ENCODE measurements at regions not wholly inside any gene's neighbourhood (a gene's known extent, or its start where the extent isn't known, plus 50 kb on each side); places are given as distances from the start of the nearest gene placed in this dataset.

GRCh38 chr3:178397202-178397601 lies 139.0 kb upstream of the KCNMB2 start:
- DNase-seq, result no peak

GRCh38 chr3:178397836-178398235 lies 138.4 kb upstream of the KCNMB2 start:
- no peak for DNase-seq

- DNase-seq, result no peak
Measured at GRCh38 chr3:178404961-178405360, 131.3 kb upstream of the KCNMB2 start.

GRCh38 chr3:178405531-178405930 lies 130.7 kb upstream of the KCNMB2 start:
- no peak for DNase-seq

- DNase-seq, result no peak
Measured at GRCh38 chr3:178406206-178406605, 130.0 kb upstream of the KCNMB2 start.

GRCh38 chr3:178415384-178415783 lies 120.9 kb upstream of the KCNMB2 start:
- DNase-seq, result no peak

GRCh38 chr3:178417736-178418135 lies 118.5 kb upstream of the KCNMB2 start:
- no peak for DNase-seq

GRCh38 chr3:178419071-178419470 lies 117.2 kb upstream of the KCNMB2 start:
- no peak for DNase-seq

- no peak for DNase-seq
Measured at GRCh38 chr3:178420033-178420432, 116.2 kb upstream of the KCNMB2 start.

- DNase-seq, result no peak
Measured at GRCh38 chr3:178421069-178421468, 115.2 kb upstream of the KCNMB2 start.

GRCh38 chr3:178422406-178422805 lies 113.8 kb upstream of the KCNMB2 start:
- DNase-seq, result no peak

GRCh38 chr3:178428037-178428436 lies 108.2 kb upstream of the KCNMB2 start:
- DNase-seq, result no peak

- DNase-seq, result no peak
Measured at GRCh38 chr3:178434206-178434805, 101.9 kb upstream of the KCNMB2 start.

- DNase-seq, result no peak
Measured at GRCh38 chr3:178435575-178435974, 100.7 kb upstream of the KCNMB2 start.

GRCh38 chr3:178436773-178437172 lies 99.5 kb upstream of the KCNMB2 start:
- DNase-seq, result no peak

GRCh38 chr3:178437236-178437635 lies 99.0 kb upstream of the KCNMB2 start:
- no peak for DNase-seq

GRCh38 chr3:178439504-178439903 lies 96.7 kb upstream of the KCNMB2 start:
- DNase-seq, result no peak

GRCh38 chr3:178440043-178440442 lies 96.2 kb upstream of the KCNMB2 start:
- DNase-seq, result no peak

GRCh38 chr3:178443634-178444033 lies 92.6 kb upstream of the KCNMB2 start:
- no peak for DNase-seq

GRCh38 chr3:178445139-178445538 lies 91.1 kb upstream of the KCNMB2 start:
- DNase-seq, result no peak

- no peak for DNase-seq
Measured at GRCh38 chr3:178446059-178446458, 90.2 kb upstream of the KCNMB2 start.

GRCh38 chr3:178450476-178450875 lies 85.8 kb upstream of the KCNMB2 start:
- DNase-seq, result no peak

- DNase-seq, result no peak
Measured at GRCh38 chr3:178451799-178452198, 84.4 kb upstream of the KCNMB2 start.

GRCh38 chr3:178454726-178455125 lies 81.5 kb upstream of the KCNMB2 start:
- DNase-seq, result no peak

- no peak for DNase-seq
Measured at GRCh38 chr3:178455226-178455625, 81.0 kb upstream of the KCNMB2 start.

- no peak for DNase-seq
Measured at GRCh38 chr3:178455946-178456345, 80.3 kb upstream of the KCNMB2 start.
